AG04450 (cell line): ENCODE measurements at regions not wholly inside any gene's neighbourhood (a gene's known extent, or its start where the extent isn't known, plus 50 kb on each side); places are given as distances from the start of the nearest gene placed in this dataset.
"Not testable (repeated sequence)": the region's sequence is repeated elsewhere in the genome, so short reads cannot be mapped to it uniquely, and the experiment has no call there.

Experiments used
- CTCF ChIA-PET: fragments of 300-600, 350-600 bp; formaldehyde crosslinking; extraction: SDS; loops from one replicate; lab custom pipeline; 2022; ENCODE audit warnings: antibody characterized with exemption, inconsistent platforms; lab: Charles Lee
- POLR2A ChIA-PET: fragments of 350-600 bp; formaldehyde crosslinking; extraction: SDS; loops from one replicate; lab custom pipeline; 2021; ENCODE audit warnings: antibody characterized with exemption, inconsistent platforms; lab: Yijun Ruan, JAX
- DNase-seq: peaks from one replicate; pipeline ENCODE4 v3.0.0-alpha.2; 2011; ENCODE audit warnings: low read depth, low spot score
- H3K27ac ChIP-seq: one replicate; pipeline ENCODE4 v1.5.1; 2012; ENCODE audit warnings: low read depth, low read length, control low read depth
- H3K27me3 ChIP-seq: one replicate; pipeline ENCODE4 v1.6.0; 2012; ENCODE audit warnings: low read length; ENCODE audit not compliant: control insufficient read depth, insufficient read depth
- H3K4me3 ChIP-seq: 2 replicates; pipeline ENCODE4 v1.5.1; 2011; ENCODE audit warnings: mild to moderate bottlenecking, low read depth, low read length, control low read depth
- H3K9me3 ChIP-seq: 2 replicates; pipeline ENCODE4 v1.5.1; 2012; ENCODE audit warnings: low read length; ENCODE audit not compliant: control insufficient read depth, insufficient read depth
- TF ChIP-seq, protein P1 (sequence below): IDR thresholded peaks from 2 replicates; pipeline ENCODE4 v1.5.1; 2011; ENCODE audit warnings: low read depth, low read length, control low read depth, inconsistent platforms

DNA sequence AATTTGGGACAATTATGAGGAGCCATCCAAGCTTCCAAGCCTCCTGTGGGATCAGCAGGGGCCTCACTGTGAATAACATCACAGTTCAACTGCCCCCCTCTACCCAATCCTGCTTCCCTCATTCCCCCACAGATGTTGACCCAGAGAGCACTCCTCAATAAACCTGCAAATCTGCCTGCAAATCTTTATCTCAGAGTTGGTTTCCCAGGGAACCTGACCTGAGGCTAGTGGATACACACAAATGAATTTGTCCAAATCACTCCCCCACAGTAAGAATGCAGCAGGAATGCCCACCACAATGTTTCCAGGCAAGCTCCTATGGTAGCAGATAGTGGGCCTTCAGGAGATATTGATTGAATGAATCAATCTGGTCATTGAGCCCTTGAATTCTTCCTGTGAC, 56.4 kb upstream of the HIVEP3 start:
- DNase-seq, result no peak
- Histone ChIP-seq H3K4me3 (no peak overlapping the region), H3K9me3 (no peaks in the 10 kb centered on the region), H3K27ac (no peak overlapping the region), H3K27me3 (no peaks in the 10 kb centered on the region)
- TF ChIP-seq, protein P1, sequence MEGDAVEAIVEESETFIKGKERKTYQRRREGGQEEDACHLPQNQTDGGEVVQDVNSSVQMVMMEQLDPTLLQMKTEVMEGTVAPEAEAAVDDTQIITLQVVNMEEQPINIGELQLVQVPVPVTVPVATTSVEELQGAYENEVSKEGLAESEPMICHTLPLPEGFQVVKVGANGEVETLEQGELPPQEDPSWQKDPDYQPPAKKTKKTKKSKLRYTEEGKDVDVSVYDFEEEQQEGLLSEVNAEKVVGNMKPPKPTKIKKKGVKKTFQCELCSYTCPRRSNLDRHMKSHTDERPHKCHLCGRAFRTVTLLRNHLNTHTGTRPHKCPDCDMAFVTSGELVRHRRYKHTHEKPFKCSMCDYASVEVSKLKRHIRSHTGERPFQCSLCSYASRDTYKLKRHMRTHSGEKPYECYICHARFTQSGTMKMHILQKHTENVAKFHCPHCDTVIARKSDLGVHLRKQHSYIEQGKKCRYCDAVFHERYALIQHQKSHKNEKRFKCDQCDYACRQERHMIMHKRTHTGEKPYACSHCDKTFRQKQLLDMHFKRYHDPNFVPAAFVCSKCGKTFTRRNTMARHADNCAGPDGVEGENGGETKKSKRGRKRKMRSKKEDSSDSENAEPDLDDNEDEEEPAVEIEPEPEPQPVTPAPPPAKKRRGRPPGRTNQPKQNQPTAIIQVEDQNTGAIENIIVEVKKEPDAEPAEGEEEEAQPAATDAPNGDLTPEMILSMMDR, result no peak
- CTCF ChIA-PET, result no interaction called here
- POLR2A ChIA-PET, result no interaction called here

DNA sequence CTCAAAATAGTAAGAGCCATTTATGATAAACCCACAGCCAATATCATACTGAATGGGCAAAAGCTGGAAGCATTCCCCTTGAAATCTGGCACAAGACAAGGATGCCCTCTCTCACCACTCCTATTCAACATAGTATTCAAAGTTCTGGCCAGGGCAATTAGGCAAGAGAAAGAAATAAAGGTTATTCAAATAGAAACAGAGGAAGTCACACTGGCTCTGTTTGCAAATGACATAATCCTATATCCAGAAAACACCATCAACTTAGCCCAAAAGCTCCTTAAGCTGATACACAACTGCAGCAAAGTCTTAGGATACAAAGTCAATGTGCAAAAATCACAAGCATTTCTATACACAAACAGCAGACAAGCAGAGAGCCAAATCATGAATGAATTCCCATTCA, 49.8 kb upstream of the HIVEP3 start:
- H3K27ac ChIP-seq, H3K9me3 ChIP-seq, DNase-seq, CTCF ChIA-PET, H3K27me3 ChIP-seq, POLR2A ChIA-PET, H3K4me3 ChIP-seq: not testable (repeated sequence)
